RWPE2 (cell line): ENCODE measurements at regions not wholly inside any gene's neighbourhood (a gene's known extent, or its start where the extent isn't known, plus 50 kb on each side); places are given as distances from the start of the nearest gene placed in this dataset.
"Not testable (repeated sequence)": the region's sequence is repeated elsewhere in the genome, so short reads cannot be mapped to it uniquely, and the experiment has no call there.

Experiments
- ATAC-seq: fragments of 200-7000 bp; cut with Tn5 transposase; 3 replicates; pipeline ENCODE4 v1.9.1; 2021; ENCODE audit warnings: low read depth
- DNase-seq: peaks from one replicate; pipeline ENCODE4 v3.0.0-alpha.2; 2020; ENCODE audit warnings: low spot score
- H3K27ac ChIP-seq: fragments of 450-650 bp; 2 replicates; pipeline ENCODE4 v1.5.1; 2017; ENCODE audit warnings: mild to moderate bottlenecking; ENCODE audit not compliant: poor library complexity, severe bottlenecking
- H3K27me3 ChIP-seq: fragments of 250-450 bp; sonication (Bioruptor Pico); 2 replicates; pipeline ENCODE4 v1.5.1; 2021; ENCODE audit warnings: mild to moderate bottlenecking, moderate library complexity; ENCODE audit not compliant: insufficient read depth, poor library complexity, severe bottlenecking
- H3K36me3 ChIP-seq: fragments of 250-450 bp; sonication (Bioruptor Pico); 2 replicates; pipeline ENCODE4 v1.5.1; 2020; ENCODE audit warnings: low read depth, mild to moderate bottlenecking, moderate library complexity
- H3K4me1 ChIP-seq: fragments of 250-450 bp; sonication (Bioruptor Pico); 2 replicates; pipeline ENCODE4 v1.5.1; 2021; ENCODE audit warnings: mild to moderate bottlenecking, moderate library complexity; ENCODE audit not compliant: insufficient read depth, poor library complexity, severe bottlenecking
- H3K4me3 ChIP-seq: fragments of 250-450 bp; sonication (Bioruptor Pico); 2 replicates; pipeline ENCODE4 v1.5.1; 2021; ENCODE audit warnings: mild to moderate bottlenecking, moderate library complexity; ENCODE audit not compliant: severe bottlenecking
- H3K9me3 ChIP-seq: fragments of 250-450 bp; sonication (Bioruptor Pico); 2 replicates; pipeline ENCODE4 v1.5.1; 2021; ENCODE audit warnings: mild to moderate bottlenecking, moderate library complexity; ENCODE audit not compliant: severe bottlenecking
- CTCF ChIP-seq: fragments of 450-650 bp; IDR thresholded peaks from one replicate; pipeline ENCODE4 v1.5.1; 2017; ENCODE audit warnings: mild to moderate bottlenecking, moderate library complexity; ENCODE audit not compliant: poor library complexity, severe bottlenecking

GRCh38 chr1:166627558-166627957, 211.7 kb upstream of the POGK start:
- no peak overlapping the region for H3K27ac ChIP-seq
- no peaks in the 10 kb centered on the region for H3K36me3 ChIP-seq
- DNase-seq, result no peak
- H3K27me3 ChIP-seq, result peaks cover 3% of the 10 kb centered on the region
- H3K4me1 ChIP-seq, result no peaks in the 10 kb centered on the region
- no peak for ATAC-seq
- TF ChIP-seq CTCF, result no peak
- no peak overlapping the region for H3K4me3 ChIP-seq
- no peaks in the 10 kb centered on the region for H3K9me3 ChIP-seq

GRCh38 chr1:166628259-166628658, 211.0 kb upstream of the POGK start:
- DNase-seq (no peak), ATAC-seq (no peak)
- no peak for TF ChIP-seq CTCF
- Histone ChIP-seq H3K27me3 (peaks cover 3% of the 10 kb centered on the region), H3K27ac (no peak overlapping the region), H3K36me3 (no peaks in the 10 kb centered on the region), H3K9me3 (no peaks in the 10 kb centered on the region), H3K4me1 (no peaks in the 10 kb centered on the region), H3K4me3 (no peak overlapping the region)

GRCh38 chr1:166629946-166630345, 209.3 kb upstream of the POGK start:
- ATAC-seq (no peak), DNase-seq (no peak)
- H3K4me3 ChIP-seq, result no peak overlapping the region
- H3K4me1 ChIP-seq, result no peaks in the 10 kb centered on the region
- H3K9me3 ChIP-seq, result no peaks in the 10 kb centered on the region
- no peaks in the 10 kb centered on the region for H3K36me3 ChIP-seq
- H3K27me3 ChIP-seq, result peaks cover 3% of the 10 kb centered on the region
- H3K27ac ChIP-seq, result no peak overlapping the region
- TF ChIP-seq CTCF, result no peak

GRCh38 chr1:166630369-166630768, 208.9 kb upstream of the POGK start:
- Histone ChIP-seq H3K9me3 (no peaks in the 10 kb centered on the region), H3K27me3 (peaks cover 5% of the 10 kb centered on the region), H3K4me3 (no peak overlapping the region), H3K27ac (no peak overlapping the region), H3K4me1 (no peaks in the 10 kb centered on the region), H3K36me3 (no peaks in the 10 kb centered on the region)
- no peak for TF ChIP-seq CTCF
- ATAC-seq (no peak), DNase-seq (no peak)

GRCh38 chr1:166638137-166638536, 201.1 kb upstream of the POGK start:
- no peaks in the 10 kb centered on the region for H3K9me3 ChIP-seq
- no peak for DNase-seq
- no peak for TF ChIP-seq CTCF
- H3K4me1 ChIP-seq, result no peaks in the 10 kb centered on the region
- H3K36me3 ChIP-seq, result no peaks in the 10 kb centered on the region
- H3K4me3 ChIP-seq, result no peak overlapping the region
- no peak overlapping the region for H3K27ac ChIP-seq
- no peak for ATAC-seq
- H3K27me3 ChIP-seq, result peaks cover 7% of the 10 kb centered on the region

GRCh38 chr1:166657228-166657627, 182.0 kb upstream of the POGK start:
- not testable (repeated sequence) for H3K36me3 ChIP-seq, H3K4me1 ChIP-seq, H3K4me3 ChIP-seq, ATAC-seq, H3K27ac ChIP-seq, H3K9me3 ChIP-seq, DNase-seq, H3K27me3 ChIP-seq

- H3K4me3 ChIP-seq, H3K4me1 ChIP-seq, DNase-seq, H3K9me3 ChIP-seq, H3K27ac ChIP-seq, ATAC-seq, H3K27me3 ChIP-seq, H3K36me3 ChIP-seq: not testable (repeated sequence)
These were observed 172.5 kb upstream of the POGK start for GRCh38 chr1:166666790-166667189.

- H3K4me3 ChIP-seq, H3K36me3 ChIP-seq, H3K9me3 ChIP-seq, ATAC-seq, DNase-seq, H3K27ac ChIP-seq, H3K4me1 ChIP-seq, H3K27me3 ChIP-seq: not testable (repeated sequence)
These were observed 171.7 kb upstream of the POGK start for GRCh38 chr1:166667600-166667999.
